ENCODE measurements at regions not wholly inside any gene's neighbourhood (a gene's known extent, or its start where the extent isn't known, plus 50 kb on each side); places are given as distances from the start of the nearest gene placed in this dataset.

DNA sequence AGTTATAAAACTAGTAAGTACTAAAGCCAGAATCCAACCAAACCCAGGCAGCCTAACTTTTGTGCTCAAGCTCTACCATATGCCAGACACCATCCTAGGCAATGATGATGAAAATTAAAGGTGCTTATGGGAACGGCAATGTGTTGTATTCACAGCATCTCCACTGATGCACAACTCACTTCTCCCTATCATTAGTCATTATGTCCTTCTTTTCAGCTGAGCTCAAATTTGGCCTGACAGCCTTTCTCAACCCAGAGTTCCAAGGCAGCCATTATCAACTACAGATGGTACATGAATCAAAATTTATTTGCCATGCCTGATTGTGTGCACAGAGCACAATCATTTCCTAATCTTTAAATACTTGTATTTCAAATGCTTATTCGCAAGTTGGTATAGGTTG is 121.6 kb upstream of the TNPO1 start:
- DNase-seq (ENCODE audit: low read depth): no peak
- TF ChIP-seq, protein P1, sequence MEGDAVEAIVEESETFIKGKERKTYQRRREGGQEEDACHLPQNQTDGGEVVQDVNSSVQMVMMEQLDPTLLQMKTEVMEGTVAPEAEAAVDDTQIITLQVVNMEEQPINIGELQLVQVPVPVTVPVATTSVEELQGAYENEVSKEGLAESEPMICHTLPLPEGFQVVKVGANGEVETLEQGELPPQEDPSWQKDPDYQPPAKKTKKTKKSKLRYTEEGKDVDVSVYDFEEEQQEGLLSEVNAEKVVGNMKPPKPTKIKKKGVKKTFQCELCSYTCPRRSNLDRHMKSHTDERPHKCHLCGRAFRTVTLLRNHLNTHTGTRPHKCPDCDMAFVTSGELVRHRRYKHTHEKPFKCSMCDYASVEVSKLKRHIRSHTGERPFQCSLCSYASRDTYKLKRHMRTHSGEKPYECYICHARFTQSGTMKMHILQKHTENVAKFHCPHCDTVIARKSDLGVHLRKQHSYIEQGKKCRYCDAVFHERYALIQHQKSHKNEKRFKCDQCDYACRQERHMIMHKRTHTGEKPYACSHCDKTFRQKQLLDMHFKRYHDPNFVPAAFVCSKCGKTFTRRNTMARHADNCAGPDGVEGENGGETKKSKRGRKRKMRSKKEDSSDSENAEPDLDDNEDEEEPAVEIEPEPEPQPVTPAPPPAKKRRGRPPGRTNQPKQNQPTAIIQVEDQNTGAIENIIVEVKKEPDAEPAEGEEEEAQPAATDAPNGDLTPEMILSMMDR (IDR thresholded peaks at IDR 0.05; ENCODE audit: insufficient read depth, low read depth, low read length, missing control alignments): no peak

DNA sequence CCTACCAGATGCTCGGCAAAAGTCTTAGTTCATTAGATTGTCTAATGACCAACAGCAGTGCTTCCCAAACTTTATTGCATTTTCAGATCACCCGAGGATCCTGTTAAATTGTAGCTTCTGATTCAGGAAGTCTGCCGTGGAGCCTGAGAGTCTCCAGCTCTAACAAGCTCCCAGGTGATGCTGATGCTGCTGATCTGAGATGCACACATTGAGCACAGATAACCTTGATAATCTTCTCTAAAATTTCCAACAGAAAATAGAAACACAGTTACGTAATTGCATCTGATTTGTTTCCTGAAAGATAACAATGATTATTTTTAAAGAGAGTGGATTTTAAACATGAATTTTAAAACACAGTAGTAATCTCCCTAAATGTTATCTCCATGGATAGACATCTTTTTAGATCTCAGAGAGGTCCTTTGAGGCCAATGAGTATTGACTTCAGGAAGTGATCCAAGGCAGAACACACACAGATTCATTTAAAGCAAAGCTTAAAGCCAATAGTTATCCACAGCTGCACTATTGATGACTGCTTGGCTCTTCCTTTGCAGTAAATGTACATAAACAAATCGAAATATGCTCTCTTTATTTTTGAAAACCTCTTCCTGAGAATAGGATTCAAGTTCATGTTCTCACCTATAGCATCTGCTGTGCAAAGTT is 122.8 kb upstream of the TNPO1 start:
- TF ChIP-seq, protein P1 (IDR thresholded peaks at IDR 0.05; ENCODE audit: insufficient read depth, low read depth, low read length, missing control alignments): no peak
- no peak for DNase-seq (ENCODE audit: low read depth)
- H3K4me3 ChIP-seq (ENCODE audit: low read length): no peak overlapping the region

More for the DNA sequence above, 121.6 kb upstream of the TNPO1 start:
- no peak overlapping the region for H3K4me3 ChIP-seq (ENCODE audit: low read length)

DNA sequence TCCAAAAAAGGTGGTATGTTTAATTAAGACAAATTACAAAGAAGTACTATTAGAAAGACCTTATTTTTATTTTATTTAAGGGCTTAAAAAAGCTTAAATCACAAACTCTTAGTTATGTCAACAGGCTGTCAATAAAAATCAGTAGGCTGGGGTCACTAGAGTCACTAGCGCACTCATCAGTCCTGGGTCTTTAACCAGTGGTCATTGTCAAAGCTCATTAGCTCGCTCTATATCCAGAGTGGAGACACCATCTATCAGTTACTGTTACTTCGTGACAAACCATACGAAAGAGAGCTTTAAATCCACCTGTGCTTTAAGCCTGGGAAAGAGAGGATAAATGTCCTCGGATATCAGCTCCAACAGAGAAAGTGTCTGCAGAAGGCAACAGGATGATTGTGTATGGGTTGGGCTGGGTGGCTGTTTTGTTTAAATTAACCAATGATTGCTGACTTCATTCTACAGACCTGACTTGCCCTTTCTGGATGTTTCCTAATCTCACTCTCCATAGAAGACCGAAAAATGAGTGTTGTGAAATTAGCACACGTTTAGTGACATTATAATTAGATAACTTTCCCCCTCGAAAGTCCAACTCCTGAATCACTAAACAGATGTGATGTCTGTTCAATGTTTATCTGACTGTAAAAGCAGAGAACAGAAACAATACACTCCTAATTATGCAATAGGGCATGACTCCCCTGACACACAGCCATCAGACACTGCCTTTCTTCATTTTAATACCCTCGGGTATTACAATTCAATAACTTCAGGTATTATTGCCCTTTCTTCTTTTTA is 123.6 kb upstream of the TNPO1 start:
- TF ChIP-seq, protein P1 (IDR thresholded peaks at IDR 0.05; ENCODE audit: insufficient read depth, low read depth, low read length, missing control alignments): no peak
- peak; percentile 13 for DNase-seq (ENCODE audit: low read depth)
- H3K4me3 ChIP-seq (ENCODE audit: low read length): no peak overlapping the region

DNA sequence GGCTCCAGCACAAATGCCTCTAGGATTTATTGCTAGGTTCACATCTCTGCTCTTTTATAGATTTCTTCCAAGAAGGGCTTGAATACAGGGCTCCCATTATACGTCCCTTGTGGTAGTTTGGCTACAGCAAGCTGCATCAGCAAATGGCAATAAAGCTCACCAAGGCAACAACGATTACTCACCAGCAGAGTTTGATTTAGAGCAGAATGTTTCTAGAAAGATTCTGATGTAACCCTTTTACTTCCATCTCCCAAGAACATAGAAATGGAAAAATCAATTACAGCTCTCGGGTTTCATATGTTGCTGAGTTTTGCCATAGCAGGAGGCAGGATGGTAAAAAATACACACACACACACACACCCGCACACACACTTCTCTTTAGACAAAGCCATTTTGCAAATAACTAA is 124.2 kb upstream of the TNPO1 start:
- TF ChIP-seq, protein P1 (IDR thresholded peaks at IDR 0.05; ENCODE audit: insufficient read depth, low read depth, low read length, missing control alignments): no peak
- no peak overlapping the region for H3K4me3 ChIP-seq (ENCODE audit: low read length)
- DNase-seq (ENCODE audit: low read depth): no peak

DNA sequence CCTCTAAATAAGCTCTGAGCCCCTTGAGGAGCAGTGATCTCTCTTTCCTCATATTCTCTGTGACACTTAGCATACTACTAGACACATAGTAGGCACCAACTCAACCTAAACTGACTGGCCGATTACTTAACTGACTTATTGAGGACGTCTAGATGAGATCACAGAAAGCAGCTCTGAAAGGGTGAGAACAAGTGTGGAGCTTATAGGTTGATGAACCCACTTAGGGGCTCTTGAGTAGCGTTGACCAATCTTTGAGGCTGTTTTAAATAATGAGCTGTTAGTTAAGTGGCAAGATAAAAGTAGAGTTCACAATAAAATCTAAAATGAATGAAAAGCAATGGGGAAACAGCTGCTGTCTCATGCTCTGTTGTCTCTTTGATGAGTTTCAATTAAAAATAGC is 124.7 kb upstream of the TNPO1 start:
- TF ChIP-seq, protein P1 (IDR thresholded peaks at IDR 0.05; ENCODE audit: insufficient read depth, low read depth, low read length, missing control alignments): no peak
- no peak for DNase-seq (ENCODE audit: low read depth)
- H3K4me3 ChIP-seq (ENCODE audit: low read length): no peak overlapping the region

DNA sequence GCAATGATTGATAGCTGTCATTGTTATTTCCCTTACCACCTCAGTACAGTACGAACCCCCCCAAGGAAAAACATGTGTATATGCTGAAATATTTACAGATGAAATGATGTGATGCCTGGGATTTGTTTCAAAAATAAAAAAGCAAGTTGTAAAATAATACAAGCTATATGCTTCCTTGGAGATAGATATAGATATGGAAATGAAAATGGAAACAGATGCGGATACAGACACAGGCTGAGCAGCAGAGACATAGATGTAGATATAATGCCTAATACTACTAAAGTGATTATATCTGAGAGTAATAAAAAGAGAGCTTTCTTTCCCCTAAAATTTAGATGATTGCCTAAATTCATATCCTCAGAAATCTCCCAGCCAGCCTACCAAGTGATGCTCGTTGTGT is 127.5 kb upstream of the TNPO1 start:
- TF ChIP-seq, protein P1 (IDR thresholded peaks at IDR 0.05; ENCODE audit: insufficient read depth, low read depth, low read length, missing control alignments): no peak
- H3K4me3 ChIP-seq (ENCODE audit: low read length): no peak overlapping the region
- no peak for DNase-seq (ENCODE audit: low read depth)
